ENCODE measurements at regions not wholly inside any gene's neighbourhood (a gene's known extent, or its start where the extent isn't known, plus 50 kb on each side); places are given as distances from the start of the nearest gene placed in this dataset.

DNA sequence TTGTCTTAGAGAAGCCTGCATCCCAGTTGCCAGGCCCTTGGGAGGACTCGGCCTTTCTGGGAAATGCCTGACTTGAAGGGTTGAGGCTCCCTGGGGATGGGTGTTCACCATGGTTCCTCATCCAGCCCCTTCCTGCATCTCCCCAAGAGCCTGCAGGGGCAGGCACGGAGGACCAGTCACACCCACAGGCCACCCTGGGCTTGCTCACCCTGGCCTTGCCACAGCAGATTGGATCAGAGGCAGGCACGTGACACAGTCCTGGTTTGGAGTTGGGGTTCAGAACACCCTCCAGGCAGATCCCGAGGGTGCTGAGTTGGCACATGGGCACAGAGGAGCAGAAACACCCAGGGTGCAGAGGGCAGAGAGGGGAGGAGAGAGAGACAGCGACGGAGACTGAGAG is 286.1 kb downstream of the PBX3 start:
- TF ChIP-seq, protein P1, sequence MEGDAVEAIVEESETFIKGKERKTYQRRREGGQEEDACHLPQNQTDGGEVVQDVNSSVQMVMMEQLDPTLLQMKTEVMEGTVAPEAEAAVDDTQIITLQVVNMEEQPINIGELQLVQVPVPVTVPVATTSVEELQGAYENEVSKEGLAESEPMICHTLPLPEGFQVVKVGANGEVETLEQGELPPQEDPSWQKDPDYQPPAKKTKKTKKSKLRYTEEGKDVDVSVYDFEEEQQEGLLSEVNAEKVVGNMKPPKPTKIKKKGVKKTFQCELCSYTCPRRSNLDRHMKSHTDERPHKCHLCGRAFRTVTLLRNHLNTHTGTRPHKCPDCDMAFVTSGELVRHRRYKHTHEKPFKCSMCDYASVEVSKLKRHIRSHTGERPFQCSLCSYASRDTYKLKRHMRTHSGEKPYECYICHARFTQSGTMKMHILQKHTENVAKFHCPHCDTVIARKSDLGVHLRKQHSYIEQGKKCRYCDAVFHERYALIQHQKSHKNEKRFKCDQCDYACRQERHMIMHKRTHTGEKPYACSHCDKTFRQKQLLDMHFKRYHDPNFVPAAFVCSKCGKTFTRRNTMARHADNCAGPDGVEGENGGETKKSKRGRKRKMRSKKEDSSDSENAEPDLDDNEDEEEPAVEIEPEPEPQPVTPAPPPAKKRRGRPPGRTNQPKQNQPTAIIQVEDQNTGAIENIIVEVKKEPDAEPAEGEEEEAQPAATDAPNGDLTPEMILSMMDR (conservative IDR thresholded peaks at IDR 0.05) = no peak
- TF ChIP-seq ZFX (IDR thresholded peaks at IDR 0.05) = no peak

Measured in C4-2B (cell line).